ENCODE measurements at regions not wholly inside any gene's neighbourhood (a gene's known extent, or its start where the extent isn't known, plus 50 kb on each side); places are given as distances from the start of the nearest gene placed in this dataset.

- DNase-seq (ENCODE audit: low read depth), result no peak
Measured at GRCh38 chr13:85537601-85538000, 261.6 kb downstream of the SLITRK6 start.

- no peak for DNase-seq (ENCODE audit: low read depth)
Measured at GRCh38 chr13:85536706-85537105, 262.5 kb downstream of the SLITRK6 start.

DNA sequence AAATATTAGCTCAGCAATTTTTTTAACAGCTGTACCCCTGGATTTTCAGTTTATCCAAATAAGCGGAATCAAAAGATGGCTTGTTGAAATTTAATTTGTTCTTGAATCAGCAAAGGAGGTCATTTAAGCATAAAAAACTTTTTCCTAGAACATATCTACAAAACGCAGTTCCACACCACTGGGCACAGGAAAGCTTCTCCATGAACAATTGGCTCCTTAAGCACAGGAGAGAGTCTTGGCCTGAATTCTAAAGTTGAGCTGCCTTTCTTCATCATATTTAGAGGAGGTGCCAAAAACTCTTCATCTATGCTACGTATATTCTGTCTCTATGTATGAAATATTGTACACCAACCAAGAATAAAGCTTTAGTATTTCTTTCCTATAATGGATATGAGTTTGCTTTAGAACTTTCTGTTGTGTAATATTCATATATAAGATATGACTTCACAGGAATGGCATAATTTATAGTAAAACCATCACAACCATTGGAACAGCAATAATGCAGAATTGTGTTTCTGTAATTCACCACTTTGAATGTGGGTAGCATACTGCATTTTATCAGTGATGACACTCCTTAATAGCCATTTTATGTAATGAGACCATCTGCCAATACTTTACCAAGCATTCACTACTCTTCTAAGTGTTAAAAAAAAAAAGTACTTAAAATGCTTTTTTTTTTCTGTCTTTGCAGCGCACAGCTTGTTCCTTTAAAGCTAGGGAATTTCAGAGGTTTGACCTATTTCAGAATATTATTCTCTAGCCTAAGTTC is 263.7 kb downstream of the SLITRK6 start:
- no peak for DNase-seq (ENCODE audit: low read depth)

- DNase-seq (ENCODE audit: low read depth), result no peak
Measured at GRCh38 chr13:85533911-85534310, 265.3 kb downstream of the SLITRK6 start.

DNA sequence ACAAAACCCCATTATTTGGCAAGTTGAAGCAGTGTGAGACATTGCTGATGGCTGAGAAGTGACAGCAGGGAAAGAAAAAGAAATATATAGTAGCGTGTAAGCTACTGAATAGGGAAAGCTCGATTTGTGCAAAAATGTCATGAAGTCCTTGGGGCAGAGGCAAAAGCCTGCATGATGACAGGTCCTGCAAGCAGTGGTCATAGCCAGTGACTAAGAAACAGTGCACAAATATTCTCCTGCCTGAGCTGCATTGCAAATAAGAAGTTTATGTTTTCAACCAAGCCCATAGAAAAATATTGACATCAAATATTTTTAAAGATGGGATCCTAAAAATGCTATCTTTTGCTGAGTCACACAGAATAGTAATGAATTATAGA is 270.0 kb downstream of the SLITRK6 start:
- no peak for DNase-seq (ENCODE audit: low read depth)

DNA sequence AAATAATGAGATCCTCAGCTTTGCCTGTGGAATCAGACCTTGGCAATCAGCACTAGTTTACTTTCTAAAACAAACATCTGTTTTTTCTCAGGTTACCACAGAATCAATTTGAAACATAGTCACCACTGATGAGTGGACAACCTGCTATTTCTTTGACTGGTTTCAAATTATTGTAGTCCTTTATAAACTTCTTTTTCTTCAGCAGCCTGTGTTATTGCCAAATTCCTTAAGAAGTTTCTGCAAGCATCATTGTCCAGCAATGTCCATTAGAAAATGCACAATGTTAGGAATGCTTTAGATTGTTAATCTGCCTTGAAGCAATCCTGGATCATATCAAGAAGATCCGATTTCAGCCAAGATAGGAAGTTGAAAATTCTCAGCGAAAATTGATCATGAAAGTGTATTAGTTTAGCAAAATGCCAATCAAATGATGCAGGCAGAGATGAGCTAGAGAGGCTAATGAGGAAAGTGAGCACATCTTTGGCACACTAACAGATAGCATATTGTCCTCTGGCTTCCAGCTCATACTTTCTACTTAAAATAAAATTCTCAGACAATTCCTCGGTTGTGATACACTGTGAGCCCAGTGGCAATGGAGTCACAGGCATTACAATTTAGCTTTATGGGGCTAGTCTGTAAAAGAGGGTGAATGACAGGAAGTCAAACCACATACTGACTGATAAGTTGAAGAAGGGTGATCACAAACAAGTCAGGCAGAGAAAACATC is 270.6 kb downstream of the SLITRK6 start:
- DNase-seq (ENCODE audit: low read depth), result peak; percentile 53

DNA sequence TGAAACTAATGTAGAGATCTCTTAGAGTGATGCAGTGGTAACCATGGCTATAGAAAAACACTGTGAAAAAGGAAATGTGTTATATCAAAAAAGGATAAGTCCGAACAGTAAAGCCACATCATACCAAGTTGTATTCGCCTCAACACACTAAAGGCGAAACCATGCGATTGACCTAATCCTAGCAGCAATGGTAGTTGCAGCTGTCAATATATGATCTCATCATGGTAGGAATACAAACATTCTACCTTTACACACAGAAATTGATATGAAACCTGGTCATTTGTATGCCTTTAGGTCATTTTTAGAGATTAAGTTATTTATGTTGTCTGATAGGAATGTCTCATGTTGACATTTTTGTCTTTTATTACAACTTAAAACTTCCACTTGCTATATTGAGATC is 271.9 kb downstream of the SLITRK6 start:
- DNase-seq (ENCODE audit: low read depth), result no peak

- no peak for DNase-seq (ENCODE audit: low read depth)
Measured at GRCh38 chr13:85525411-85525810, 273.8 kb downstream of the SLITRK6 start.

DNA sequence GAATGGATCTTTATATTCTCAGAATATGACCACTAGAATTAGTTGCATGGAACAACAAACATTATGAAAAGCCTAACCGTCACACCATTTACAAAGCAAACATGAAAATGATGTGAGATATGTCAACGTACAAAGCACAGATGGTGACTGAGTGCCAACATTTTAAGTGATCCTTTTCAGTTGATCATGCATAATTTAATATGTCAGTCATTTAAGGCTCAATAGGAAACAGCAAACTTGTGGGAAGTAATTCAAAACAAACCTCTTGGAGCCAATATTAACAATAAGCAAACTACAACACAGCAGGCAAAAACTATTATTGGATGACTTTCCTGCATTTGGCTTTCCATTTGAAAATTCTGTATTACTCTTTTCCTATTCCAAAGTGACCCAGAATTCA is 277.6 kb downstream of the SLITRK6 start:
- no peak for DNase-seq (ENCODE audit: low read depth)

DNA sequence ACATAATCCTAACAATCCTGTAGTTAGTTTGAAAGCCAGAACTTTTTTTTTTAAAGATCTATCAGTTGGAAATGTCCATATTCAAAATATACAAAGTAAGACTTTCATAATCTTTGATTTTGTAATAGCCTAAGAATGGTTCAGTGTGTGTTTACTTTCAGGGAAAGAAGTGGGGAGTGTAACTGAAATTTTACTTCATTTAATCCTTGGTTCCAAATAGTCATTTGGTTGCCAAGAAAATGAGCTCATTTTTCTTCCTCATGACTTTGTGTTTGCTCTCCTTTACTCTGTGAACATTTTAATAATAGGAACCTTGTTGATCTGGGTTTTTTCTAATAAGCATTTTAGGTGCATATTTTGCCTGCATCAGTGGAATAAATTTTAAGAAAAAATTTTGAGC is 278.8 kb downstream of the SLITRK6 start:
- no peak for DNase-seq (ENCODE audit: low read depth)

- no peak for DNase-seq (ENCODE audit: low read depth)
Measured at GRCh38 chr13:85519363-85519762, 279.9 kb downstream of the SLITRK6 start.

- no peak for DNase-seq (ENCODE audit: low read depth)
Measured at GRCh38 chr13:85512421-85512820, 286.8 kb downstream of the SLITRK6 start.

DNA sequence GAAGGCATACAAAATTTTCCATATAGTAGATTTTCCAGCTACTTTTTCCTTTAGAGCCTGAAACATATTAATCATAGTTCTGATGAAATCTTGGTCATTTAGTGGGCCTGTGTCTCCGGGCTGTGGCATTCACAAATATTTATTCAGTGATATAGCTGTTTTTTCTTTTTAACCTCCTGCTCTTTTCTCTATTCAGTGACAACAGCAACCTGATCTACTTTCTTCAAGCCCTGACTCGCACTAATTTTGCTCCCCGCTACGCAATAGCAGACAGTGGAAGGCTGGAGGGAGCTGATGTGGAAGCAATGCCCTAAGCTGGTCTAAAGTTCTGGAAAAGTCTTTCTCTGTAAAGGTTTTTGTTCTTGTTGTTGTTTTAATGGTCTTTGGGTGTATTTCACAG is 289.7 kb downstream of the SLITRK6 start:
- DNase-seq (ENCODE audit: low read depth), result no peak

- DNase-seq (ENCODE audit: low read depth), result no peak
Measured at GRCh38 chr13:85508683-85509329, 290.4 kb downstream of the SLITRK6 start.

- DNase-seq (ENCODE audit: low read depth), result no peak
Measured at GRCh38 chr13:85503797-85504196, 295.4 kb downstream of the SLITRK6 start.

GRCh38 chr13:85501616-85502015 is 297.6 kb downstream of the SLITRK6 start:
- no peak for DNase-seq (ENCODE audit: low read depth)

- DNase-seq (ENCODE audit: low read depth), result no peak
Measured at GRCh38 chr13:85500696-85501256, 298.4 kb downstream of the SLITRK6 start.

DNA sequence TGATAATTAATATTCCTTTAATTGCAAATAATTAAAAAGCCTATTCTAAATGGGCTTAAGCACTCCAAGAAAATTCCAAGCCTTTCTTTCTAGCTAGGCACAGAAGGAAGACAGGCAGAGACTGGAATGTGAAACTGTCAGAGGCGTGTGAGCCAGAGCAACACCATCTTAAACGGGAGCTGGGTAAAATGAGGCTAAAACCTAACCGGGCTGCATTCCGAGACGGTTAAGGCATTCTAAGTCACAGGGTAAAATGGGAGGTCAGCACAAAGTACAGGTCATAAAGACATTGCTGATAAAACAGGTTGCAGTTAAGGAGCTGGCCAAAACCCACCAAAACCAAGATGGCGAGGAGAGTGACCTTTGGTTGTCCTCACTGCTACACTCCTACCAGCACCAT is 300.4 kb downstream of the SLITRK6 start:
- DNase-seq (ENCODE audit: low read depth), result no peak

- DNase-seq (ENCODE audit: low read depth), result peak; percentile 49
Measured at GRCh38 chr13:85497652-85498051, 301.6 kb downstream of the SLITRK6 start.

DNA sequence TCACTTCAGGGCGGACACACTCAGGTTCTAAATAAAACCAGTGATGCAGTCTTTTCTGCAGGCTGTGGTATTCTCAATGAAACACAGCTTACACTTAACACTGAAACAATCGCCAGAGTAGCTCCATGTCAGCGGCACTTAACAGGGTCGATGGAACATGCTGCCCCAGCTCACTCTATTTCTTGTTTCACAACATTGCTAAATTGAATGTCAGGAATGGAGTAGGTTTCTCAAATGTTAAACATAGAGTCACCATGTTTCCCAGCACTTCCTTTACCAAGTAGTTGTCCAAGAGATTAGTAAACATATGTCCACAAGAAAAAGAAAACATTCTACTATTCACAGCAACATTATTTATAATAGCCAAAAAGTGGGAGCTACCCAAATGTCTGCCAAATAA is 306.9 kb downstream of the SLITRK6 start:
- DNase-seq (ENCODE audit: low read depth), result no peak

- DNase-seq (ENCODE audit: low read depth), result no peak
Measured at GRCh38 chr13:85486663-85487062, 312.6 kb downstream of the SLITRK6 start.

GRCh38 chr13:85473144-85473543 is 326.1 kb downstream of the SLITRK6 start:
- no peak for DNase-seq (ENCODE audit: low read depth)

GRCh38 chr13:85469320-85469719 is 329.9 kb downstream of the SLITRK6 start:
- no peak for DNase-seq (ENCODE audit: low read depth)

Data from HS-5 (cell line).